Lower leg skin (tissue), 3 donors: ENCODE measurements at regions not wholly inside any gene's neighbourhood (a gene's known extent, or its start where the extent isn't known, plus 50 kb on each side); places are given as distances from the start of the nearest gene placed in this dataset.

Source experiments
- CTCF ChIP-seq, 3 donors: fragments of 450-650 bp; IDR thresholded peaks; one replicate each; pipeline ENCODE4 v1.5.1; 2016; ENCODE audit warnings: antibody characterized with exemption in 3 of 3, mild to moderate bottlenecking in 3 of 3, moderate library complexity in 2 of 3
- POLR2A ChIP-seq, 2 donors: fragments of 450-650 bp; IDR thresholded peaks; one replicate each; pipeline ENCODE4 v1.6.1; 2016 to 2017; ENCODE audit warnings: antibody characterized with exemption in 2 of 2, mild to moderate bottlenecking in 1 of 2, moderate library complexity in 1 of 2

- no peak for TF ChIP-seq POLR2A (IDR thresholded peaks at IDR 0.05)
- no peak for TF ChIP-seq CTCF (IDR thresholded peaks at IDR 0.05)
Measured at GRCh38 chr11:29320196-29320595, 696.6 kb downstream of the KCNA4 start.
